ENCODE measurements at regions not wholly inside any gene's neighbourhood (a gene's known extent, or its start where the extent isn't known, plus 50 kb on each side); places are given as distances from the start of the nearest gene placed in this dataset.

DNA sequence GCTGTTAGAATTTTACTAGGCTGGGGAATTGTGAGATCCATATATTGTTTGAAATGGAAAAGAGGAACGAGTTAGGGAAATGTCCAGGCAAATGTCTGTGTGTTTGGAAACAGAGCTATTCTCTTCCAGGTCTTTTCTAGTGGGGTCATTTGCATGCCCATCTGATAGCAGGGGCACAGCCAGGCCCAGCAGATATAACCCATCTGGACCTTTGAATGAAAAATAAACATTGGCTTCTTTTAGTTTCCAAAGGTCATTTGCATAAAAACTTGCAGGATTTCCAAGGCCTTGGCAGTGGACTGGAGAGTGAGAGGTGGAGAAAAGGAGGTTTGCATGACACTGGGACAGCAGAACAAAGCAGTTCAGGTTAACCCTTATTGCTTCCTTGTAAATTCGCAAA, 188.0 kb upstream of the GPR26 start:
- Mint-ChIP-seq H3K27ac (no peak overlapping the region), H3K36me3 (ENCODE audit: low read depth) (no peaks in the 10 kb centered on the region), H3K4me1 (ENCODE audit: low read depth) (no peaks in the 10 kb centered on the region), H3K27me3 (peaks cover 23% of the 10 kb centered on the region), H3K4me3 (no peak overlapping the region), H3K9me3 (no peaks in the 10 kb centered on the region)
- intact Hi-C loops (cut with DNase I, micrococcal nuclease), result no loop called here
- ATAC-seq (ENCODE audit: poor library complexity) (no peak), DNase-seq (no peak)
- H3K36me3 ChIP-seq (ENCODE audit: insufficient read depth, low read length), result no peaks in the 10 kb centered on the region
- TF ChIP-seq, protein P1, sequence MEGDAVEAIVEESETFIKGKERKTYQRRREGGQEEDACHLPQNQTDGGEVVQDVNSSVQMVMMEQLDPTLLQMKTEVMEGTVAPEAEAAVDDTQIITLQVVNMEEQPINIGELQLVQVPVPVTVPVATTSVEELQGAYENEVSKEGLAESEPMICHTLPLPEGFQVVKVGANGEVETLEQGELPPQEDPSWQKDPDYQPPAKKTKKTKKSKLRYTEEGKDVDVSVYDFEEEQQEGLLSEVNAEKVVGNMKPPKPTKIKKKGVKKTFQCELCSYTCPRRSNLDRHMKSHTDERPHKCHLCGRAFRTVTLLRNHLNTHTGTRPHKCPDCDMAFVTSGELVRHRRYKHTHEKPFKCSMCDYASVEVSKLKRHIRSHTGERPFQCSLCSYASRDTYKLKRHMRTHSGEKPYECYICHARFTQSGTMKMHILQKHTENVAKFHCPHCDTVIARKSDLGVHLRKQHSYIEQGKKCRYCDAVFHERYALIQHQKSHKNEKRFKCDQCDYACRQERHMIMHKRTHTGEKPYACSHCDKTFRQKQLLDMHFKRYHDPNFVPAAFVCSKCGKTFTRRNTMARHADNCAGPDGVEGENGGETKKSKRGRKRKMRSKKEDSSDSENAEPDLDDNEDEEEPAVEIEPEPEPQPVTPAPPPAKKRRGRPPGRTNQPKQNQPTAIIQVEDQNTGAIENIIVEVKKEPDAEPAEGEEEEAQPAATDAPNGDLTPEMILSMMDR (IDR thresholded peaks at IDR 0.05), result no peak
- ChIA-PET CTCF (no interaction called here), POLR2A (no interaction called here)
- no peaks in the 10 kb centered on the region for H3K4me1 ChIP-seq (ENCODE audit: insufficient read depth, low read length)
- no peak overlapping the region for H3K27ac ChIP-seq (ENCODE audit: low read depth in 1 of 2, low read length in 2 of 2)
- no peak overlapping the region for H3K4me3 ChIP-seq (ENCODE audit: low read length)
- H3K27me3 ChIP-seq (ENCODE audit: control insufficient read depth in 1 of 2, insufficient read depth in 2 of 2, low read length in 2 of 2), result peaks cover 0 to 5% of the 10 kb centered on the region in 2 experiments
- H3K9me3 ChIP-seq (ENCODE audit: control insufficient read depth in 1 of 2, insufficient read depth in 1 of 2, low read length in 2 of 2), result peaks cover 0 to 5% of the 10 kb centered on the region in 2 experiments

DNA sequence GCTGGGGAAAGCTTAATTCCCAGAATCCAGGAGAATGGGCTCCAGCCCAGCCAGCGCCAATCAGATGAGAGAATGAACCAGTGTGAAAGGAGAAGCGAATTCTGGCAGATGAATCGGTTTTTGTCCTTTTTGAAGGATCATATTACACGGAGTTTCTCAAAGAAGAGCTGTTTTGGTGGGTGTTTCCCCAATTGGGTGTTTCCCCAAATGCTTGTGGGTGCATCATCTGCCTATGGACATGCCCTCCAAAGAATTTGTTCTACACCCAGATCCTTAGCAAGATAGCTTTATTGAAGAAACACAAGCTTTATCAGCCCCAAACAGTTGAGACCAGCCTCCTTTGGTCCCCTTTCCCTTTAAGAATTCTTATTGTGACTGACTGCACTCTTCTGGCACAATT, 186.5 kb upstream of the GPR26 start:
- TF ChIP-seq, protein P1 (IDR thresholded peaks at IDR 0.05), result no peak
- CTCF ChIA-PET, result no interaction called here
- Histone ChIP-seq H3K36me3 (ENCODE audit: insufficient read depth, low read length) (no peaks in the 10 kb centered on the region), H3K9me3 (ENCODE audit: control insufficient read depth in 1 of 2, insufficient read depth in 1 of 2, low read length in 2 of 2) (peaks cover 0 to 5% of the 10 kb centered on the region in 2 experiments), H3K27ac (ENCODE audit: low read depth in 1 of 2, low read length in 2 of 2) (no peak overlapping the region), H3K27me3 (ENCODE audit: control insufficient read depth in 1 of 2, insufficient read depth in 2 of 2, low read length in 2 of 2) (no peaks in the 10 kb centered on the region), H3K4me3 (ENCODE audit: low read length) (no peak overlapping the region), H3K4me1 (ENCODE audit: insufficient read depth, low read length) (no peaks in the 10 kb centered on the region)
- Mint-ChIP-seq H3K36me3 (ENCODE audit: low read depth) (no peaks in the 10 kb centered on the region), H3K9me3 (no peaks in the 10 kb centered on the region), H3K4me3 (no peak overlapping the region), H3K27me3 (peaks cover 30% of the 10 kb centered on the region), H3K27ac (no peak overlapping the region), H3K4me1 (ENCODE audit: low read depth) (no peaks in the 10 kb centered on the region)
- intact Hi-C loops (cut with DNase I, micrococcal nuclease), result no loop called here
- POLR2A ChIA-PET, result no interaction called here
- ATAC-seq (ENCODE audit: poor library complexity) (no peak), DNase-seq (no peak)

DNA sequence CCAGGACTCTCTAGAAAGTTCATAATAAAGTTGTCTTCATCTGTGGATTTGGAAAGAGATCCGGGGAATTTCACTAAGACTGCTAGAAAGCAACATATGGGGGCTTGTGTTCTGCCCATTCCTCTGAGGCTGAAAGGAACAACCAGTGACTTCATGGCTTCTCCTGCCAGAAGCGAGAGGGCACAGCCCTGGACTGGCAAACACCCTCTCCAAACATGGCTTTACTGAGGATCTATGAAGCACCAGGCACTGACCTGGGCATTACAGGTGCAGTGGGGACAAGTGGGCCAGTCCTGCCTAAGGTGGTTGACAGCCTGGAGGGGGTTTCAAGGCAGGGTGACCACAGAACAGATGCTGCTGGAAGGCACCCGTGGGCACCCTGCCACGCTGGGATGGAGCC, 185.8 kb upstream of the GPR26 start:
- H3K9me3 ChIP-seq (ENCODE audit: control insufficient read depth in 1 of 2, insufficient read depth in 1 of 2, low read length in 2 of 2), result peaks cover 0 to 5% of the 10 kb centered on the region in 2 experiments
- ATAC-seq (ENCODE audit: poor library complexity) (no peak), DNase-seq (no peak)
- POLR2A ChIA-PET, result no interaction called here
- no peaks in the 10 kb centered on the region for H3K4me1 ChIP-seq (ENCODE audit: insufficient read depth, low read length)
- Mint-ChIP-seq H3K4me1 (ENCODE audit: low read depth) (no peaks in the 10 kb centered on the region), H3K27ac (no peak overlapping the region), H3K9me3 (no peaks in the 10 kb centered on the region), H3K27me3 (peaks cover 33% of the 10 kb centered on the region), H3K4me3 (no peak overlapping the region), H3K36me3 (ENCODE audit: low read depth) (no peaks in the 10 kb centered on the region)
- TF ChIP-seq, protein P1 (IDR thresholded peaks at IDR 0.05), result no peak
- CTCF ChIA-PET, result no interaction called here
- H3K4me3 ChIP-seq (ENCODE audit: low read length), result no peak overlapping the region
- H3K27me3 ChIP-seq (ENCODE audit: control insufficient read depth in 1 of 2, insufficient read depth in 2 of 2, low read length in 2 of 2), result no peaks in the 10 kb centered on the region
- no peak overlapping the region for H3K27ac ChIP-seq (ENCODE audit: low read depth in 1 of 2, low read length in 2 of 2)
- intact Hi-C loops (cut with DNase I, micrococcal nuclease), result no loop called here
- no peaks in the 10 kb centered on the region for H3K36me3 ChIP-seq (ENCODE audit: insufficient read depth, low read length)
